ENCODE measurements at regions not wholly inside any gene's neighbourhood (a gene's known extent, or its start where the extent isn't known, plus 50 kb on each side); places are given as distances from the start of the nearest gene placed in this dataset.

- H3K9me3 ChIP-seq (replicated peaks; ENCODE audit: control insufficient read depth, insufficient read depth, low read length), result 0 out of 3 replicates have a peak, but pooled peaks cover 2% of the 10 kb centered on the region
- H3K27me3 ChIP-seq (replicated peaks in 1 of 2; ENCODE audit: control insufficient read depth in 2 of 2, insufficient read depth in 2 of 2, low read length in 1 of 2), result no peaks in the 10 kb centered on the region
- no peak overlapping the region for H3K4me2 ChIP-seq (ENCODE audit: control insufficient read depth, insufficient read depth)
- H2AFZ ChIP-seq (ENCODE audit: control insufficient read depth, low read depth, low read length), result no peak overlapping the region
- FAIRE-seq (no peak), ATAC-seq (no peak), DNase-seq (ENCODE audit: low read depth, low spot score) (no peak)
- ChIA-PET SMC1A (ENCODE audit: uncharacterized antibody, unreplicated experiment) (no interaction called here), POLR2A (no interaction called here), RAD21 (ENCODE audit: unreplicated experiment) (no interaction called here), CTCF (no interaction called here)
- H3K79me2 ChIP-seq (ENCODE audit: control insufficient read depth, insufficient read depth, low read length), result no peaks in the 10 kb centered on the region
- no TSS peak for BruUV-seq (replicated peaks)
- peaks cover 12% of the 10 kb centered on the region for H3K4me1 ChIP-seq (ENCODE audit: control insufficient read depth, insufficient read depth, low read length)
- H3K36me3 ChIP-seq (ENCODE audit: control insufficient read depth in 2 of 2, insufficient read depth in 2 of 2, low read length in 1 of 2), result no peaks in the 10 kb centered on the region
- H3K4me3 ChIP-seq, result no peak overlapping the region
- no peak overlapping the region for H3K9ac ChIP-seq (ENCODE audit: control insufficient read depth, insufficient read depth, low read length)
- 82% methylated on average over 11 of the region's 11 CpGs for WGBS (ENCODE audit: insufficient coverage, insufficient replicate concordance, low lambda C conversion rate, missing lambda C conversion rate)
- in situ Hi-C loops (cut with MboI), result no loop called here
- TF ChIP-seq SP1 (IDR thresholded peaks at IDR 0.05; ENCODE audit: low read depth, low read length) (no peak), PKNOX1 (IDR thresholded peaks at IDR 0.05) (no peak), MYB (IDR thresholded peaks at IDR 0.05; ENCODE audit: borderline replicate concordance, low read depth, low read length) (no peak), ZNF622 (IDR thresholded peaks at IDR 0.05) (no peak)
- H4K20me1 ChIP-seq (ENCODE audit: control insufficient read depth, insufficient read depth), result no peaks in the 10 kb centered on the region
- intact Hi-C loops (cut with micrococcal nuclease; ENCODE audit: unreplicated experiment), result no loop called here
- no peak overlapping the region for H3K27ac ChIP-seq (ENCODE audit: control insufficient read depth, insufficient read depth)
Measured at GRCh38 chr7:24444666-24445440, 128.4 kb upstream of the PALS2 start.

GRCh38 chr7:24448038-24448437 is 125.2 kb upstream of the PALS2 start:
- FAIRE-seq, result no peak
- TF ChIP-seq TCF7 (IDR thresholded peaks at IDR 0.05; ENCODE audit: borderline replicate concordance), result no peak
- no peak for TF ChIP-seq TBL1XR1 (IDR thresholded peaks at IDR 0.05; ENCODE audit: low read depth, low read length)
- TF ChIP-seq ZBED1 (IDR thresholded peaks at IDR 0.05; ENCODE audit: borderline replicate concordance), result no peak
- no peak for TF ChIP-seq CUX1 (IDR thresholded peaks at IDR 0.05; ENCODE audit: insufficient replicate concordance, low read depth, low read length)
- no peak for TF ChIP-seq PML (IDR thresholded peaks at IDR 0.05; ENCODE audit: low read length)
- TF ChIP-seq IRF4 (IDR thresholded peaks at IDR 0.05; ENCODE audit: low read depth, low read length), result no peak
- no peak for TF ChIP-seq JUNB (IDR thresholded peaks at IDR 0.05)
- TF ChIP-seq BRCA1 (IDR thresholded peaks at IDR 0.05; ENCODE audit: low read depth, low read length), result no peak
- no peak for TF ChIP-seq RELA (IDR thresholded peaks at IDR 0.05; ENCODE audit: borderline replicate concordance, partially characterized antibody)

More at GRCh38 chr7:24448038-24448437, 125.2 kb upstream of the PALS2 start:
- no peaks in the 10 kb centered on the region; a peak in 1 of 4 replicates for H3K27me3 ChIP-seq (replicated peaks in 1 of 2; ENCODE audit: control insufficient read depth in 2 of 2, insufficient read depth in 2 of 2, low read length in 1 of 2)
- no peak overlapping the region for H2AFZ ChIP-seq (ENCODE audit: control insufficient read depth, low read depth, low read length)
- no peak overlapping the region for H3K9ac ChIP-seq (ENCODE audit: control insufficient read depth, insufficient read depth, low read length)
- intact Hi-C loops (cut with micrococcal nuclease; ENCODE audit: unreplicated experiment), result no loop called here
- no peaks in the 10 kb centered on the region for H3K4me1 ChIP-seq (ENCODE audit: control insufficient read depth, insufficient read depth, low read length)
- CTCF ChIA-PET, result no interaction called here
- SMC1A ChIA-PET (ENCODE audit: uncharacterized antibody, unreplicated experiment), result interaction anchor here (1.3 kb wide), 1 partner anchor 10 kb away, joined by 5 read pairs; no protein-coding TSS in a partner anchor
- DNase-seq (ENCODE audit: low read depth, low spot score), result no peak
- H3K79me2 ChIP-seq (ENCODE audit: control insufficient read depth, insufficient read depth, low read length), result no peaks in the 10 kb centered on the region
- BruUV-seq (replicated peaks), result no TSS peak
- no peaks in the 10 kb centered on the region for H3K36me3 ChIP-seq (ENCODE audit: control insufficient read depth in 2 of 2, insufficient read depth in 2 of 2, low read length in 1 of 2)
- WGBS (ENCODE audit: insufficient coverage, insufficient replicate concordance, low lambda C conversion rate, missing lambda C conversion rate), result 29% methylated on average over 4 of the region's 4 CpGs
- no peak overlapping the region for H3K4me3 ChIP-seq
- RAD21 ChIA-PET (ENCODE audit: unreplicated experiment), result no interaction called here
- no peak overlapping the region for H3K27ac ChIP-seq (ENCODE audit: control insufficient read depth, insufficient read depth)
- in situ Hi-C loops (cut with MboI), result no loop called here
- H4K20me1 ChIP-seq (ENCODE audit: control insufficient read depth, insufficient read depth), result no peaks in the 10 kb centered on the region
- 0 out of 3 replicates have a peak, but pooled peaks cover 2% of the 10 kb centered on the region for H3K9me3 ChIP-seq (replicated peaks; ENCODE audit: control insufficient read depth, insufficient read depth, low read length)
- no peak overlapping the region for H3K4me2 ChIP-seq (ENCODE audit: control insufficient read depth, insufficient read depth)
- POLR2A ChIA-PET, result interaction anchor here (0.6 kb wide), 1 partner anchor 23 kb away, joined by 4 read pairs; no protein-coding TSS in a partner anchor
- ATAC-seq, result no peak

Data from GM12878 (cell line).